PC-9 (cell line): ENCODE measurements at regions not wholly inside any gene's neighbourhood (a gene's known extent, or its start where the extent isn't known, plus 50 kb on each side); places are given as distances from the start of the nearest gene placed in this dataset.
"Not testable (repeated sequence)": the region's sequence is repeated elsewhere in the genome, so short reads cannot be mapped to it uniquely, and the experiment has no call there.

ENCODE experiments used
- CTCF ChIP-seq: fragments of 200-600 bp; sonication (generic); conservative IDR thresholded peaks from 2 replicates; pipeline ENCODE4 v1.6.1; 2017; ENCODE audit warnings: mixed run types, antibody characterized with exemption, mild to moderate bottlenecking, moderate library complexity
- EZH2 ChIP-seq: fragments of 200-600 bp; sonication (generic); IDR thresholded peaks from 2 replicates; pipeline ENCODE4 v1.8.0; 2017; ENCODE audit warnings: antibody characterized with exemption, low read depth

- TF ChIP-seq CTCF, EZH2: not testable (repeated sequence)
These were observed 216.2 kb upstream of the ANXA10 start for GRCh38 chr4:167876091-167876490.
